Transverse colon (tissue), 3 donors: ENCODE measurements at regions not wholly inside any gene's neighbourhood (a gene's known extent, or its start where the extent isn't known, plus 50 kb on each side); places are given as distances from the start of the nearest gene placed in this dataset.

Source experiments
- POLR2A ChIP-seq: fragments of 450-650 bp; IDR thresholded peaks from one replicate; pipeline ENCODE4 v1.6.1; 2016; ENCODE audit warnings: antibody characterized with exemption, mild to moderate bottlenecking, moderate library complexity
- TF ChIP-seq, protein P1 (sequence below), 5 experiments: fragments of 200-600 bp in 3 of 5; fragments of 450-650 bp in 2 of 5; sonication (generic) in 3 of 5; IDR thresholded peaks; 1 replicate in 2 of 5; 2 replicates in 3 of 5; pipeline ENCODE4 v1.5.1; 2016 to 2017; ENCODE audit warnings: antibody characterized with exemption in 5 of 5, inconsistent platforms in 3 of 5, mild to moderate bottlenecking in 2 of 5, moderate library complexity in 1 of 5

GRCh38 chr6:113739041-113739655 lies 118.0 kb upstream of the MARCKS start:
- TF ChIP-seq, protein P1, sequence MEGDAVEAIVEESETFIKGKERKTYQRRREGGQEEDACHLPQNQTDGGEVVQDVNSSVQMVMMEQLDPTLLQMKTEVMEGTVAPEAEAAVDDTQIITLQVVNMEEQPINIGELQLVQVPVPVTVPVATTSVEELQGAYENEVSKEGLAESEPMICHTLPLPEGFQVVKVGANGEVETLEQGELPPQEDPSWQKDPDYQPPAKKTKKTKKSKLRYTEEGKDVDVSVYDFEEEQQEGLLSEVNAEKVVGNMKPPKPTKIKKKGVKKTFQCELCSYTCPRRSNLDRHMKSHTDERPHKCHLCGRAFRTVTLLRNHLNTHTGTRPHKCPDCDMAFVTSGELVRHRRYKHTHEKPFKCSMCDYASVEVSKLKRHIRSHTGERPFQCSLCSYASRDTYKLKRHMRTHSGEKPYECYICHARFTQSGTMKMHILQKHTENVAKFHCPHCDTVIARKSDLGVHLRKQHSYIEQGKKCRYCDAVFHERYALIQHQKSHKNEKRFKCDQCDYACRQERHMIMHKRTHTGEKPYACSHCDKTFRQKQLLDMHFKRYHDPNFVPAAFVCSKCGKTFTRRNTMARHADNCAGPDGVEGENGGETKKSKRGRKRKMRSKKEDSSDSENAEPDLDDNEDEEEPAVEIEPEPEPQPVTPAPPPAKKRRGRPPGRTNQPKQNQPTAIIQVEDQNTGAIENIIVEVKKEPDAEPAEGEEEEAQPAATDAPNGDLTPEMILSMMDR (IDR thresholded peaks at IDR 0.05), result no peak
- TF ChIP-seq POLR2A, result no peak
